ENCODE measurements at regions not wholly inside any gene's neighbourhood (a gene's known extent, or its start where the extent isn't known, plus 50 kb on each side); places are given as distances from the start of the nearest gene placed in this dataset.

GRCh38 chr11:71332046-71332445, 79.7 kb upstream of the SHANK2 start:
- no peak overlapping the region for H3K27ac ChIP-seq
- no peak for DNase-seq
- WGBS, 4 donors, result 90 to 100% (median 94%) methylated on average over 3 of the region's 3 CpGs

GRCh38 chr11:71331631-71332030, 79.3 kb upstream of the SHANK2 start:
- 62% methylated on average over 3 of the region's 3 CpGs; no CpG with 5 or more reads in 2 of the 4 donors for WGBS, 4 donors
- H3K9me3 ChIP-seq (replicated peaks in 1 of 3), result no peaks in the 10 kb centered on the region
- no peak overlapping the region for H3K27ac ChIP-seq
- peak in 1 of 7 donors; percentile 4 for DNase-seq
- intact Hi-C loops (cut with DNase I), result no loop called here
- H3K36me3 ChIP-seq (replicated peaks in 1 of 2), result no peaks in the 10 kb centered on the region
- no peaks in the 10 kb centered on the region for H3K4me1 ChIP-seq (replicated peaks in 1 of 2)
- no peaks in the 10 kb centered on the region for H3K27me3 ChIP-seq
- H3K4me3 ChIP-seq, result no peak overlapping the region
- TF ChIP-seq POLR2A (IDR thresholded peaks at IDR 0.05) (no peak), CTCF (IDR thresholded peaks at IDR 0.05) (no peak)

More at GRCh38 chr11:71332046-71332445, 79.7 kb upstream of the SHANK2 start:
- Histone ChIP-seq H3K4me3 (no peak overlapping the region), H3K36me3 (replicated peaks in 1 of 2) (no peaks in the 10 kb centered on the region), H3K9me3 (replicated peaks in 1 of 3) (no peaks in the 10 kb centered on the region), H3K4me1 (replicated peaks in 1 of 2) (no peaks in the 10 kb centered on the region), H3K27me3 (no peaks in the 10 kb centered on the region)
- TF ChIP-seq CTCF (IDR thresholded peaks at IDR 0.05), result no peak
- no peak for TF ChIP-seq POLR2A (IDR thresholded peaks at IDR 0.05)
- intact Hi-C loops (cut with DNase I), result no loop called here

GRCh38 chr11:71330996-71331395, 78.6 kb upstream of the SHANK2 start:
- intact Hi-C loops (cut with DNase I), result no loop called here
- WGBS, 4 donors, result 84 to 97% (median 89%) methylated on average over 3 of the region's 3 CpGs
- no peak for DNase-seq

GRCh38 chr11:71330349-71330748, 78.0 kb upstream of the SHANK2 start:
- intact Hi-C loops (cut with DNase I), result no loop called here
- WGBS, 4 donors, result 78 to 82% (median 80%) methylated on average over 10 of the region's 10 CpGs
- no peaks in the 10 kb centered on the region for H3K9me3 ChIP-seq (replicated peaks in 1 of 3)
- no peaks in the 10 kb centered on the region for H3K4me1 ChIP-seq (replicated peaks in 1 of 2)
- no peaks in the 10 kb centered on the region for H3K27me3 ChIP-seq
- TF ChIP-seq CTCF (IDR thresholded peaks at IDR 0.05), result no peak
- no peak for TF ChIP-seq POLR2A (IDR thresholded peaks at IDR 0.05)
- no peak overlapping the region for H3K27ac ChIP-seq
- H3K4me3 ChIP-seq, result no peak overlapping the region
- H3K36me3 ChIP-seq (replicated peaks in 1 of 2), result no peaks in the 10 kb centered on the region
- DNase-seq, result no peak

More at GRCh38 chr11:71330996-71331395, 78.6 kb upstream of the SHANK2 start:
- no peaks in the 10 kb centered on the region for H3K36me3 ChIP-seq (replicated peaks in 1 of 2)
- H3K27me3 ChIP-seq, result no peaks in the 10 kb centered on the region
- H3K4me1 ChIP-seq (replicated peaks in 1 of 2), result no peaks in the 10 kb centered on the region
- TF ChIP-seq CTCF (IDR thresholded peaks at IDR 0.05) (no peak), POLR2A (IDR thresholded peaks at IDR 0.05) (no peak)
- H3K4me3 ChIP-seq, result no peak overlapping the region
- H3K27ac ChIP-seq, result no peak overlapping the region
- no peaks in the 10 kb centered on the region for H3K9me3 ChIP-seq (replicated peaks in 1 of 3)

Measured in adrenal gland (tissue), 9 donors.